Forelimb muscle (tissue), 1 donor: ENCODE measurements at regions not wholly inside any gene's neighbourhood (a gene's known extent, or its start where the extent isn't known, plus 50 kb on each side); places are given as distances from the start of the nearest gene placed in this dataset.

Source experiments
- DNase-seq: peaks from one replicate; pipeline ENCODE4 v3.0.0-alpha.2; 2013; ENCODE audit warnings: low read depth

DNA sequence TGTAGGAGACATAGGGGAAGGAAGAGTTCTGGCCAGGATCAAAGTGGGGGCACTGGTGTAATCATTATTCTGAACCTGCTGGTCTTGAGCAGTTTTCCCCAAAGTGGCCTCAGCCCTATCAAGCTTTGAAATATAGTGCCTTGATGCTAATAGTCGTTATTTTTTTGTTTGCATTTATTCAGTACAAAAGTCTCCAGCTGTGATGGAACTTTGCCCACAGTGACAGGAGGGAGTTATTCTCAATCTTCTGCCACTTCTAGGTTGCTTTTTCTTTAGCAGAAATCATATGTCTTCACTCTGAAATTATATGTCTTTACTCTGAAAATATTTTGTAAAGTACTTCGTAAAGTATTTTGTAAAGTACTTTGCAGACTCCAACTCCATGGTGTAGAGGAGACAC is 93.1 kb downstream of the FAT3 start:
- DNase-seq, result peak; percentile 9

GRCh38 chr11:92322225-92322624 is 97.6 kb downstream of the FAT3 start:
- no peak for DNase-seq

GRCh38 chr11:92324890-92325289 is 100.3 kb downstream of the FAT3 start:
- DNase-seq, result no peak

DNA sequence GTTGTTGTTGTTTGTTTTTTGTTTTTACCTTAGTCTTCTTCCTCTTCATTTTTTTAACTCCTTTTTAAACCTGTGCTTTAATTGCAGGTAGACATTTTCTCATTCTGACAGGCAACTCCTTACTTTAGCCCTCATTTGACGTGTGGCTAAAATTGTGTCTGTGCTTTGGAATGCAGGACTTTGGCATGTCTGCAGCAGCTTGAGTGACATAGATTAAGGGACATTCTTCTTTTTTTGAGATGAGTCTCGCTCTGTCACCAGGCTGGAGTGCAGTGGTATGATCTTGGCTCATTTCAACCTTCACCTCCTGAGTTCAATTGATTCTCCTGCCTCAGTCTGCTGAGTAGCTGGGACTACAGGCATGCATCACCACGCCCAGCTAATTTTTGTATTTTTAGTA is 100.8 kb downstream of the FAT3 start:
- DNase-seq, result no peak

DNA sequence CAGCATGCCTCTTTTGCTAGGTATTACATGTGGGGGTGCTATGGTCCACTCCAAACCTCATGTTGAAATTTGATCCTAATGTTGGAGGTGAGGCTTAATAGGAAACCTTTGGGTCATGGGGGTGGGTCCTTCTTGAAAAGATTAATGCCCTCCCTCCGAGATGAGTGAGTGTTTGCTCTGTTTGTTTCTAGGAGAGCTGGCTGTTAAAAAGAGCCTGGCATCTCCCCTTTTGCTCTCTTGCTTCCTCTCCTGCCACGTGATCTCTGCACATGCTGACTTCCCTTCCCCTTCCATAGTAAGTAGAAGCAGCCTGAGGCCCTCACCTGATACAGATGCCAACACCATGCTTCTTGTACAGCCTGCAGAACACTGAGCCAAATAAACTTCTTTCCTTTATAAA is 104.5 kb downstream of the FAT3 start:
- no peak for DNase-seq

- no peak for DNase-seq
Measured at GRCh38 chr11:92329646-92330045, 105.0 kb downstream of the FAT3 start.

GRCh38 chr11:92330114-92330513 is 105.5 kb downstream of the FAT3 start:
- no peak for DNase-seq

DNA sequence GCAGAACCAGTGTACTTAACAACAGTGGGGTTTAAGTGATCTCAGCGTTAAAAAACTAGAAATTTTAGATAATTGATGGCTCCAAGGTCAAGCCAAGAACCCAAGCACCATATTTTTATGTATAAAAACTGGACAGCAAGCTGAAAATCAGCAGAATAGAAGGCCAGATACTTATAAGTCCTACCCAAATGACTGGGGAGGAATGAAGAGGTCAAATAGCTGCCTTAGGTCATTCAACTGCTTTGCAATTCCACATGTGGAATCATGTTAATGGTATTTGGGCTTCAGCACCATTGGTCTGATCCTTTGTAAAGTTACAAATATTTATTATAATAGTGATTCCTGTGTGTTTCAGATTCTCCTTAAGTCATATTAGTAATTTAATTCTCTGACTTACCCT is 108.4 kb downstream of the FAT3 start:
- DNase-seq, result no peak

- DNase-seq, result no peak
Measured at GRCh38 chr11:92340839-92341238, 116.2 kb downstream of the FAT3 start.

DNA sequence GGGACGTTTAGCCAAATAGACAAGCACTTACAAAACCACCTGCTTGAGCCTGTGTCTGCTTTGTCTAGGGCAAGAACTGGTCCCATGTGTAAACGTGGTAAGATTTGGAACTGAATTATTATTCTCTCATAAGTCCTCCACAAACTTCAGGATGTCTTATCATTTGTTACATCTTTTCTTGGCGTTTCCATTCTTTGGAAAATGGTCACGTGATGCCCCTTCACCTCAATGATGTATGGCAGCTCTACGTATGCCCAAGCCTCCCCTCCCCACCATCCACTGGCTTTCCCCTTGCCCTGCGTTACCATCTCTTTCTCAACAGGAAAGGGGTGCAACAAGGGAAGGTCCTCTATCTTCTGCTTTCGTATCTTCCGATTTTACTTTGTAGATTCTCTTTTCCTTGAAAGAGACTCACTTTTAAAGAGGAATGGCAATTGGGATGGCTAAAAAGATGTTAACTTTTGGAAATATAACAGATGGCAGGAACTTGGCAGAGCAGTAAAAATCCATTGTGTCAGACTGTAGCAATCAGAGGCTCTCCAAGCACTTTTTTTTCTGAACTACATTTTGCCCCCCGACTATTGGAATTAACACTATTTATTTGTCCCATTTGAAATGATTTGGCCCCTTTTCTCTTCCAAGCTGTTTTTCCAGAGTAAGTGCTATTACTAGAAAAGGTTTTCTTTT is 117.6 kb downstream of the FAT3 start:
- DNase-seq, result no peak

DNA sequence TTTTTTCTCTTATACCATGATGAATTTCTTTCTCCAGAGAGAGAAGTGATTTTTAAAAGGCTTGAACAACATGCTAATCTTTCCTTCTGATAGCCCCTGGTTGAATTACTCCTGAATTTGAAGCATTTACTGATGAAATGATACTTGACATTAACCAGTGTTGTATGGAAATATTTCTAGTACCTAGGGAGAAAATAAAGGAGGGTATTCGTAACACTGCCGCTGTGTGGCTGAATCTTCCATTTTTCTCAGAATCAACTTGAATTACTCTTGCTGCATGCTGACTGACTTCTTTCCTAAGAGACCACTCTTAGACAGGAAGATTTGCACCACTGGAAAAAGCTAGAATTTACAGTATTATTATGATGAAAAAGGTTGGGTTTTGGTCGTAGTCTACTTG is 118.3 kb downstream of the FAT3 start:
- DNase-seq, result no peak

GRCh38 chr11:92346220-92346619 is 121.6 kb downstream of the FAT3 start:
- no peak for DNase-seq

- no peak for DNase-seq
Measured at GRCh38 chr11:92347454-92347853, 122.8 kb downstream of the FAT3 start.

- no peak for DNase-seq
Measured at GRCh38 chr11:92349486-92350156, 125.0 kb downstream of the FAT3 start.

DNA sequence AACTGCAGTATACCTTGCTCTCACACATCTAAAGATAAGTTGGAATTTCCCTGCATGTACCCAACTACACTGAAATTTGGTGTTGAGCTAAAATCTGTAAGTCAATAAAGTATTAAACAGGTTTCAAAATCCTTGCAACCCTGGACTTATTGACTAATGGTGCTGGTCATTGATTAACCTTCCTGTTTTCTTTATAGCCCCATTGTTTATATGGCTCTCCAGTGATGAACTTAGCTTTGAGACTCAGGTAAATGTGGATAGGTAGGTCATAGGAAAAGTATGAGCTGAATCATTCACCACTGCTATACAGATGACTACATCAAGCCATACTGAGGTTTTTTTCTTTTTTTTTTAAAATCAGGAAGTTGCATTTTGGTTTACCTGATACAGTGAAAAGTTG is 132.7 kb downstream of the FAT3 start:
- DNase-seq, result no peak

GRCh38 chr11:92357841-92358240 is 133.2 kb downstream of the FAT3 start:
- DNase-seq, result no peak

DNA sequence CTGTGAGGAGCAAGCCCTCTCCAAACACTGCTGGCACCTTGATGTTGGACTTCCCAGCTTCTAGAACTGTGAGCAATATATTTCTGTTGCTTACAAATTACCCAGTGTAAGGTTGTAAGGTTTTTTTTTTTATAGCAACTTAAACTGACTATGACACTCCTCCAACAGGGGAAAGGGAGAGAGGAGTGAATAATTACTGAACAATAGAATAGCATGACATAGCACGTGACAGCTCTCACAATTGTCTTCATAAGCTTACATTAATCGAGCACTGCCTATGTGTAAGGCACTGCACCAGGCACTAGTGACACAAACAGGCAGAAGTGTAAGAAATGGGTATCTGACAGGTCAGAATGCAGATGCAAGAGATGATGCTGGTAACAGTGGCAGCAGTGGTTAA is 136.9 kb downstream of the FAT3 start:
- DNase-seq, result no peak

DNA sequence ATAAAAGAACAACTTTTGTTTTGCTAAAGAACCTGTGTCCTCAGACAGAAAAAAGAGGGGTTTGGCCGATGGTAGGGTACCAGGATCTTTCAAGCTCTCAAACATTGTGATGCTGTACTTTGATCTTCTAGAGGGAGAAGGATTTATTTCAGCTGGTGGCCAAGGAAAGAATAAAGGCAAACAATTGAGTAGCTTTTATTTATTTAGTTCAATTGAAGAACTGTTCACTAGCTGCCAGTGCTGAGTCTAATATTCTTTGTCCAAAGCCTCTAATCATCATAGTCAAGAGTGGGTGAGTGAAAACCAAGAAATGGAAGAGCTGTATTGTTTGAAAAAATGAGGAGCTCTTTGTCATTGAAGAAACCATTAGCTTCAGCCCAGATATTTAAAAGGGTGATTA is 138.4 kb downstream of the FAT3 start:
- DNase-seq, result no peak

- DNase-seq, result no peak
Measured at GRCh38 chr11:92364177-92364576, 139.6 kb downstream of the FAT3 start.

GRCh38 chr11:92376146-92376599 is 151.6 kb downstream of the FAT3 start:
- DNase-seq, result no peak

- DNase-seq, result no peak
Measured at GRCh38 chr11:92376680-92377079, 152.1 kb downstream of the FAT3 start.

DNA sequence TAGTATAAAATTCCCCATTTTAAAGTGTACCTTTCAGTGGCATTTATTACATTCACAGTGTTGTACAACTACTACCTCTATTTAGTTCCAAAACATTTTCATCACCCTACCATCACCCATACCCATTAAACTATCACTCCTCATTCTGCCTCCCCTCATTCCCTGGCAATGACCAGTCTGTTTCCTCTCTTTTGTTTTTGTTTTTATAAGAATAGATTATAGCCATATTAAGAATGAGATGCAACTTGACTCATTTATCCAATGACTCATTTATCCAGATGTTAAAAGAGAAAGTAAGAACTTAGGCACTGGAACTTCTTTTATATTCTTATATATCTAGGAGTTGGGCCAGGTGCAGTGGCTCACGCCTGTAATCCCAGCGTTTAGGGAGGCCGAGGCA is 156.3 kb downstream of the FAT3 start:
- no peak for DNase-seq

- DNase-seq, result no peak
Measured at GRCh38 chr11:92382311-92382710, 157.7 kb downstream of the FAT3 start.

DNA sequence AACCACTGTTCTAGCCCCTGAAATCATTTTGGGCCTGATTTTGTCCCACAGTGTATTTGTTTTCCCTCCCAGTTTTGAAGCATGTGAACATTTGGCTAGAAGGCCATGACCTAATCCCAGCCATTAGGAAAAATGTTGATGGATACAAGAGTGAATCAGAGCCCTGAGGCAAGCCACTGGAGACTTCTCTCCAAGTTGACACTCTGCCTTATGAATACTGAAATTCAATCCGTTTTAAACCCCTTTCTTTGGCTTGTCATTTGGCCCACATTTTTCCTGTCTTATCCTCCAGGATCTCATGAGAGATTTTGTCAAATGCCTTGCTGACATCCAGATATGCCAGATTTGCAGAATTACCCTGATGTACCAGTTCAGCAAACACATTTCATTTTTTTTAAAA is 158.8 kb downstream of the FAT3 start:
- DNase-seq, result no peak
